ENCODE measurements at regions not wholly inside any gene's neighbourhood (a gene's known extent, or its start where the extent isn't known, plus 50 kb on each side); places are given as distances from the start of the nearest gene placed in this dataset.
"Not testable (repeated sequence)": the region's sequence is repeated elsewhere in the genome, so short reads cannot be mapped to it uniquely, and the experiment has no call there.

DNA sequence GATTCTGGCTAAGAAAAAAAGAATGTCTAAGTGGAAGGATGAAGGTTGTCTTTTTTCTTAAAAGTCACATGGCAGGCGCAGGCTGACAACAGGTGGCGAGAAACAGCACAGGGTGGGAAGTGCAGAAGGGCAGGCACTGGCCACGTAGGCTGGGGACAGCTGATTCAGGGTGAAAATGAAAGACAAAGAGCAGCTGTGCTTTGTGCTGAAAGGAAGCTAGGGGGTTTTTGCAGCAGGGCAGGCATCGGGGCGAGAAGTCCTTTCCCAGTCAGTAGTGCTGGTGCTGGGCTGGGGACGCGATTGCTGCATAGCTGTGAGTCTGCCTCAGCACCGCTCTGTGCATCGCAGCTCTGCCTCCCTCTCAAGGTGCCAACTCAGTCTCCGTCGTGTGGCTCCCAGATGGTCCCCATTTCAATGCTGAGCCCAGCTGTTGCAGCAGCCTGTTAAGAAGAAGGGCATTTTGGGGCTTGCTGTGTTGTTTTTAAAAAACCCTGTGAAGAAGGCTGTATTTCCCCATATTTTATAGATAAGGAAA lies 183.1 kb upstream of the CCL2 start:
- no peak for DNase-seq (ENCODE audit: low read depth, low spot score)
- in situ Hi-C loops (cut with HindIII; ENCODE audit: low sequenced_read_pairs) = no loop called here
- H3K4me3 ChIP-seq (ENCODE audit: low read depth, low read length) = no peak overlapping the region
- TF ChIP-seq, protein P1, sequence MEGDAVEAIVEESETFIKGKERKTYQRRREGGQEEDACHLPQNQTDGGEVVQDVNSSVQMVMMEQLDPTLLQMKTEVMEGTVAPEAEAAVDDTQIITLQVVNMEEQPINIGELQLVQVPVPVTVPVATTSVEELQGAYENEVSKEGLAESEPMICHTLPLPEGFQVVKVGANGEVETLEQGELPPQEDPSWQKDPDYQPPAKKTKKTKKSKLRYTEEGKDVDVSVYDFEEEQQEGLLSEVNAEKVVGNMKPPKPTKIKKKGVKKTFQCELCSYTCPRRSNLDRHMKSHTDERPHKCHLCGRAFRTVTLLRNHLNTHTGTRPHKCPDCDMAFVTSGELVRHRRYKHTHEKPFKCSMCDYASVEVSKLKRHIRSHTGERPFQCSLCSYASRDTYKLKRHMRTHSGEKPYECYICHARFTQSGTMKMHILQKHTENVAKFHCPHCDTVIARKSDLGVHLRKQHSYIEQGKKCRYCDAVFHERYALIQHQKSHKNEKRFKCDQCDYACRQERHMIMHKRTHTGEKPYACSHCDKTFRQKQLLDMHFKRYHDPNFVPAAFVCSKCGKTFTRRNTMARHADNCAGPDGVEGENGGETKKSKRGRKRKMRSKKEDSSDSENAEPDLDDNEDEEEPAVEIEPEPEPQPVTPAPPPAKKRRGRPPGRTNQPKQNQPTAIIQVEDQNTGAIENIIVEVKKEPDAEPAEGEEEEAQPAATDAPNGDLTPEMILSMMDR (IDR thresholded peaks at IDR 0.05; ENCODE audit: low read depth, low read length) = no peak

DNA sequence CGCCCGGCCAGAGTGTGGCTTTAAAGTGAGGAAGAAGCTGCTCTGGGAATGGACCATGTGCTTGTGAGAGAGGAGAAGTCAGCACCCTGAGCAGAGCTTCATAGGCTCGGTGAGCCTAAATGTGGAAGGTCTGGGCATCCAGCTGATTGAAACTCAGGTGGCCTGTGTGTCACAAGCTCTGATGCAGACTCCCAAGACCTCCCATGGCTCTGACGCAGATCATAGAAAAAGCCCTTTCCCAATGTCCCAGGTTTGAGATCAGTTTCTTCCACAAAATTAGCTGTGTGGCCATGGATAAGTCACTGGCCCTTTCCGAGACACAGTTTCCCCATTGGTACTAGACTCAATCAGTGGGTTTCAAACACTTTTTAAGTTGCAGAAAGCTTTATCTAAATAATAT lies 180.0 kb upstream of the CCL2 start:
- no peak for DNase-seq (ENCODE audit: low read depth, low spot score)
- in situ Hi-C loops (cut with HindIII; ENCODE audit: low sequenced_read_pairs) = no loop called here
- no peak overlapping the region for H3K4me3 ChIP-seq (ENCODE audit: low read depth, low read length)
- TF ChIP-seq, protein P1 (IDR thresholded peaks at IDR 0.05; ENCODE audit: low read depth, low read length) = no peak

DNA sequence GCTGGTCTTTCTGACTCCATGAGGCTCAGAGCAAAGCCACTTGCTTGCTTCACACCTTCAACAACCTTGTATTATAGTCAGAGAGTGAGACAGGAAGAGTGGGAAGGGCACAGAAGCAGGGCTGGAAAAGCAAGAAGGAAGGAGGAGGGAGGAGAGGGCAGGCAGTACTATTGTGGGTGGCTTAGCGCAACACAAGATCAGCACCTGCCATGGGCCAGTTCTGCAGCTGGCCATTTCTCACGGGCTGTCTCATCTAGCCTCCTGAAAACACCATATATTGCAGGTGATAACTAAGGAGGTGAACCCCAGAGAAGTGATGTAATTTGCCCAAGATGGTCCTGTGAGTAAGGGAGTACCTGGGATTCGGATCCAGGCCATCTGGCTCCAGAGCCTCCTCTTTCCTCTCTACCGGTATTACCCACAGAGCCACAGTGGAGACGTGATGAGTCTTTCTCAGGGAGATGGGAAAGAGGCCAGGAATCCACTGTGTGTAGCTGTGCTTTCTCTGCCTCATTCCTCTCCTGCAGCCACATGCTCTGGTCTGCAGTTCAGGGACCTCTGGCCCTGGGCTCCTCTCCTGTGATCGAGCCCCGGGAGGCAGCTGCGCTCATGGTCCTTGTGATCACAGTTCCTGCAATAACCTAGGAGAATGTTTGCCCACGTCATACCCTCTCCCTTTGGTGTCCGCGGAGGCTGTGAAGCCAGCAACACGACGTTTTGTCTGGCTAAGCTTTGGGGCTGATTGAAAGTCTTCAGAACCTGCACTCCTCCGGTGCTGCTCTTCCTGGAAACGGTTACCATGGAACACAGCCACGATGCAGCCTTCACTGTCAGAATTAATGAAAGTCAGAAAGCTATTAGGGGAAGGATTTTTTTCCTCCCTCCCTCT lies 178.1 kb upstream of the CCL2 start:
- H3K4me3 ChIP-seq (ENCODE audit: low read depth, low read length) = no peak overlapping the region
- TF ChIP-seq, protein P1 (IDR thresholded peaks at IDR 0.05; ENCODE audit: low read depth, low read length) = no peak
- in situ Hi-C loops (cut with HindIII; ENCODE audit: low sequenced_read_pairs) = no loop called here
- no peak for DNase-seq (ENCODE audit: low read depth, low spot score)

DNA sequence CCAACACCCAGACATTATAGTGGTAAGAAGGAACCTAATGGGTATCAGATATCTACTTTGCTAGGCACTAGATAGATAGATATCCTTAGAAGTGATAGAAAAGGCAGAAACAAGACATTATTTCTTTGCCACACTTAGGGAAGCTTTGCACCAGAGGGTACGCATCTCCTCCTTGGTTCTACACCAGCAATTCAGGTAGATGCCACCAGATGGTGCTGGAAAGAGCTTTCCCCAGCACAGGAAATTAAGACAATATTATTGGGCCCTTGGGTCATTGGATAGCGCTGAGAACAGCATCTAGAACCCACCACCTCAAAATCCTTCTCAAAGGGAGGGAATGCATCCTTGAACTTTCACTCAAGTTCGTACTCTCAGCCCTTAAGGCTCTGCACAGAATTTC lies 173.8 kb upstream of the CCL2 start:
- DNase-seq (ENCODE audit: low read depth, low spot score) = no peak
- TF ChIP-seq, protein P1 (IDR thresholded peaks at IDR 0.05; ENCODE audit: low read depth, low read length) = peak; percentile 6

DNA sequence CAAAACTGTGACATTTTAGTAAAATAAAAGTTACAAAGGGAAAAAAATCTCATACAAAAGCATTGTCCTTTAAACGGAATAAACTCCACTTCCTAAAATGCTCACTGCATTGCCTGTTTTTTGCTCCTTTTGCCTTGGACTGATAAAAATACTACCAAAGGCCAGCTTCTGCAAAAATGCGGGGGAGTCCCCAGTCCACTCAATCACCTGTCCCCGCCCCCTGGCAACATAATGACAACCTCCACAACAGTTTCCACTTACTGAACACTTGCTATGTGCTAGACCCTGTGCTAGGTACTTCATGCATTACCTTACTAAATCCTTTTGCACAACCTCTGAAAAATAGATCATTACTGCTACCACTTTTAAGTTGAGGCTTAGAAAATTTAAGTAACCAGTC lies 172.7 kb upstream of the CCL2 start:
- in situ Hi-C loops (cut with HindIII; ENCODE audit: low sequenced_read_pairs) = no loop called here
- DNase-seq (ENCODE audit: low read depth, low spot score) = no peak
- H3K4me3 ChIP-seq (ENCODE audit: low read depth, low read length) = no peak overlapping the region
- TF ChIP-seq, protein P1 (IDR thresholded peaks at IDR 0.05; ENCODE audit: low read depth, low read length) = no peak

More for the DNA sequence above, 173.8 kb upstream of the CCL2 start:
- no peak overlapping the region for H3K4me3 ChIP-seq (ENCODE audit: low read depth, low read length)
- in situ Hi-C loops (cut with HindIII; ENCODE audit: low sequenced_read_pairs) = no loop called here

DNA sequence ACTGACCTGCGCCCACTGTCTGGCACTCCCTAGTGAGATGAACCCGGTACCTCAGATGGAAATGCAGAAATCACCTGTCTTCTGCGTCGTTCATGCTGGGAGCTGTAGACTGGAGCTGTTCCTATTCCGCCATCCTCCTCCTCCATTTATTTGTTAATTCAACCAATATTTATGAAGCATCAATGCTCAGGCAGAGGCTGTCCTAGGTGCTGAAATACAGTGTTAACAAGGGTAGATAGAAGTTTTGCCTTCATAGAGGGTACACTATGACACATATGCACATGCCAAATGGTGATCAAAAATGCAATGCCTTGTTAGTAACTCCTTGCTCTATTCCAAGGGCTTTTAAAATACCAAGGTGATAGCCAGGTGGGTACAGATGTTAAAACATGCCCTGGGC lies 166.0 kb upstream of the CCL2 start:
- in situ Hi-C loops (cut with HindIII; ENCODE audit: low sequenced_read_pairs); H3K4me3 ChIP-seq (ENCODE audit: low read depth, low read length); DNase-seq (ENCODE audit: low read depth, low spot score): not testable (repeated sequence)

DNA sequence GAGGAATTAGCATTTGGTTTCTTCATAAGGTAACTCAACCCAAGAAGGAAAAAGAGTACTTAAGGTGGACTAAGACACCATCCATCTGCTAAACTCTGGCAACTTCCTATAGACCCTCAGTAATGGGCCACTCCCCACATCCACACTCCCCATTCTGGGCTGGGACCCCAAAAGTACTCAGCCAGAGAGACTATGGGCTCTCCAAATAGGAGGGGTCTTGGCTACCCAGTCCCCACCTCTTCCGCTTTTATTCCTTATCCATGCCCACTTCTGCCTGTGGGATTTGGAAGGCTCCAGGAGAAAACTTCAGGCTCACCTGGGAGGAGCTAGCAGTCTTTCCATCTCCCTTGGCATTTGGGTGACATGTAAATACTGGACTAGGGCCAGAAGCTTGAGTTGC lies 164.5 kb upstream of the CCL2 start:
- TF ChIP-seq, protein P1 (IDR thresholded peaks at IDR 0.05; ENCODE audit: low read depth, low read length) = no peak
- no peak for DNase-seq (ENCODE audit: low read depth, low spot score)
- in situ Hi-C loops (cut with HindIII; ENCODE audit: low sequenced_read_pairs) = no loop called here
- H3K4me3 ChIP-seq (ENCODE audit: low read depth, low read length) = no peak overlapping the region
